ENCODE measurements at regions not wholly inside any gene's neighbourhood (a gene's known extent, or its start where the extent isn't known, plus 50 kb on each side); places are given as distances from the start of the nearest gene placed in this dataset.

DNA sequence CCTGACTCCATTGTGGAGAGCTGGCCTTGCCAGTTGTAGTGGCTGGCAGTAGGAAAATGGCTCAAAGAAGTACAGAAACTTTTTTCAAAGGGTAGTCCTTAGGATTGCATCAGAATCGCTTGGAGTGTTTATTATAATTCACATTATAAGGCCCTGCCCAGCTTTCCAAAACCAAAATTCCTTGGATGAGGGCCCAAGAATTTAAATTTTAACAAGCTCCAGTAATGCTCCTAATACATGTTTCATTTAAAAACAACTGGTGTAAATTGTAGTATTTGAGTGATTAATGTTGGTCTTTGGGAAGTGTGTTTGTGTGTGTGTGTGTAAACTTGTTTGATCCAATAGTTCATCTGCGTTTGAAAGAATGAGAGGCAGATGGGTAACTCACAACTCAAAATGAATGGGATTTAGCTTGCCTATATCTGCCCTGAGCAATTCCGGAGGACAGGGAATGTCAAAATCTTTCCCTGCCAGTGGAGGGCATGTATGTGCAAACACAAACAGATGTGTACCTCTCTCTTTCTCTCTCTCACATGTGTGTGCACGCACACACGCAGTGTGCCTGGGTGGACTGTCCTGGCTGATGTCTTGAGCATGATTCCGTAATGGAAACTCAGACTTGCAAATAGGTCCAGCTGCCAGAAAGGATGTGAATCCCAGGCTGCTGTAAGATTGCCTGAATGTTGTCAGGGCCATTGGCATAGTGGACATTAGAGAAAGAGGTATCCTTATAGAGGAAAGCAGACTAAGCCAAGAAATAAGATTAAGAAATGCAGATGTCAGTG is 293.1 kb downstream of the LMX1A start:
- Histone ChIP-seq H3F3A (ENCODE audit: low read depth) (no peaks in the 10 kb centered on the region), H3K9ac (no peak overlapping the region), H3K27ac (no peak overlapping the region), H2AFZ (replicated peaks) (no peak overlapping the region), H3K4me3 (no peak overlapping the region), H3K4me1 (no peaks in the 10 kb centered on the region), H3K27me3 (no peaks in the 10 kb centered on the region), H3K79me2 (ENCODE audit: low read depth) (no peaks in the 10 kb centered on the region), H3K9me3 (ENCODE audit: low read depth) (no peaks in the 10 kb centered on the region), H4K20me1 (ENCODE audit: low read depth) (no peaks in the 10 kb centered on the region), H3K36me3 (no peaks in the 10 kb centered on the region), H3K4me2 (no peak overlapping the region)
- TF ChIP-seq CTCF (IDR thresholded peaks at IDR 0.05) (no peak), EZH2 (IDR thresholded peaks at IDR 0.05) (no peak), EZH2phosphoT487 (IDR thresholded peaks at IDR 0.05) (no peak)
- Mint-ChIP-seq H3K9me3 (no peaks in the 10 kb centered on the region), H3K4me1 (no peaks in the 10 kb centered on the region), H3K27me3 (ENCODE audit: insufficient read depth, low read depth) (no peaks in the 10 kb centered on the region), H3K27ac (no peak overlapping the region), H3K4me3 (no peak overlapping the region), H3K36me3 (no peaks in the 10 kb centered on the region)
- no peak for DNase-seq (ENCODE audit: low spot score)

DNA sequence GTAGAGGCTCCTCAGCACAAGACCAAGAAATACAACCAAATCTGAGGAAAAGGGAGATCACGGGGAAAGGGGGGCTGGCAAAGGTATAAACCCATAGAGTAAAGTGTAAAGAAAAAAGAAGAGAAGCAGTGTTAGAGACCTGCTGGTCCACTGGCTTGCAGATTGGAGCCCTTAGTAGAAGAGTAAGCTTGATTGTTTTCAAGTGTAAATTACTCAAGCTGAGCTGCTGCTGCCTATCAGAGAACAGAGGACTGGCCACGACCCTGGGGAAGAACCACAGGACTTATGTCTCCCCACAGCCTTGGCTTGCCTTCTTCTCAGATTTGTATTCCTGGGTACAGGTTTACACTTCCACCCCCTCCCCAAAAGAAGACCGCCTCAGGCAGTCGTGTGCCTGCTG is 294.2 kb downstream of the LMX1A start:
- Histone ChIP-seq H4K20me1 (ENCODE audit: low read depth) (no peaks in the 10 kb centered on the region), H2AFZ (replicated peaks) (no peak overlapping the region), H3K4me1 (no peaks in the 10 kb centered on the region), H3K79me2 (ENCODE audit: low read depth) (no peaks in the 10 kb centered on the region), H3F3A (ENCODE audit: low read depth) (no peaks in the 10 kb centered on the region), H3K27ac (no peak overlapping the region), H3K9me3 (ENCODE audit: low read depth) (no peaks in the 10 kb centered on the region), H3K36me3 (no peaks in the 10 kb centered on the region), H3K9ac (no peak overlapping the region), H3K4me3 (no peak overlapping the region), H3K27me3 (no peaks in the 10 kb centered on the region), H3K4me2 (no peak overlapping the region)
- Mint-ChIP-seq H3K27ac (no peak overlapping the region), H3K36me3 (no peaks in the 10 kb centered on the region), H3K4me3 (no peak overlapping the region), H3K9me3 (no peaks in the 10 kb centered on the region), H3K27me3 (ENCODE audit: insufficient read depth, low read depth) (no peaks in the 10 kb centered on the region), H3K4me1 (no peaks in the 10 kb centered on the region)
- DNase-seq (ENCODE audit: low spot score) = no peak
- TF ChIP-seq CTCF (IDR thresholded peaks at IDR 0.05) (no peak), EZH2 (IDR thresholded peaks at IDR 0.05) (no peak)

- Histone ChIP-seq H3F3A (ENCODE audit: low read depth) (no peaks in the 10 kb centered on the region), H3K27ac (no peak overlapping the region), H3K9ac (no peak overlapping the region), H3K27me3 (no peaks in the 10 kb centered on the region), H3K4me1 (no peaks in the 10 kb centered on the region), H4K20me1 (ENCODE audit: low read depth) (no peaks in the 10 kb centered on the region), H3K79me2 (ENCODE audit: low read depth) (no peaks in the 10 kb centered on the region), H3K9me3 (ENCODE audit: low read depth) (no peaks in the 10 kb centered on the region), H3K4me2 (no peak overlapping the region), H3K36me3 (no peaks in the 10 kb centered on the region), H2AFZ (replicated peaks) (no peak overlapping the region), H3K4me3 (no peak overlapping the region)
- no peaks in the 10 kb centered on the region for H3K27me3 Mint-ChIP-seq (ENCODE audit: insufficient read depth, low read depth)
- no peak for DNase-seq (ENCODE audit: low spot score)
- no peak overlapping the region for H3K4me3 Mint-ChIP-seq
- TF ChIP-seq EZH2 (IDR thresholded peaks at IDR 0.05) (no peak), CTCF (IDR thresholded peaks at IDR 0.05) (no peak), EZH2phosphoT487 (IDR thresholded peaks at IDR 0.05) (no peak)
- H3K4me1 Mint-ChIP-seq = no peaks in the 10 kb centered on the region
- H3K9me3 Mint-ChIP-seq = no peaks in the 10 kb centered on the region
- no peaks in the 10 kb centered on the region for H3K36me3 Mint-ChIP-seq
- no peak overlapping the region for H3K27ac Mint-ChIP-seq
Measured at GRCh38 chr1:165060285-165060793, 296.2 kb downstream of the LMX1A start.
